ENCODE measurements at regions not wholly inside any gene's neighbourhood (a gene's known extent, or its start where the extent isn't known, plus 50 kb on each side); places are given as distances from the start of the nearest gene placed in this dataset.
"Not testable (repeated sequence)": the region's sequence is repeated elsewhere in the genome, so short reads cannot be mapped to it uniquely, and the experiment has no call there.

- DNase-seq: peak; percentile 52
These were observed 99.9 kb downstream of the ANKRD18B start for GRCh38 chr9:33623658-33624586.

GRCh38 chr9:33628318-33628717 lies 104.3 kb downstream of the ANKRD18B start:
- DNase-seq: not testable (repeated sequence)

GRCh38 chr9:33628865-33629410 lies 104.9 kb downstream of the ANKRD18B start:
- DNase-seq: no peak

GRCh38 chr9:33633636-33634035 lies 109.6 kb downstream of the ANKRD18B start:
- no peak for DNase-seq

- no peak for DNase-seq
These were observed 113.8 kb downstream of the ANKRD18B start for GRCh38 chr9:33637881-33638280.

DNA sequence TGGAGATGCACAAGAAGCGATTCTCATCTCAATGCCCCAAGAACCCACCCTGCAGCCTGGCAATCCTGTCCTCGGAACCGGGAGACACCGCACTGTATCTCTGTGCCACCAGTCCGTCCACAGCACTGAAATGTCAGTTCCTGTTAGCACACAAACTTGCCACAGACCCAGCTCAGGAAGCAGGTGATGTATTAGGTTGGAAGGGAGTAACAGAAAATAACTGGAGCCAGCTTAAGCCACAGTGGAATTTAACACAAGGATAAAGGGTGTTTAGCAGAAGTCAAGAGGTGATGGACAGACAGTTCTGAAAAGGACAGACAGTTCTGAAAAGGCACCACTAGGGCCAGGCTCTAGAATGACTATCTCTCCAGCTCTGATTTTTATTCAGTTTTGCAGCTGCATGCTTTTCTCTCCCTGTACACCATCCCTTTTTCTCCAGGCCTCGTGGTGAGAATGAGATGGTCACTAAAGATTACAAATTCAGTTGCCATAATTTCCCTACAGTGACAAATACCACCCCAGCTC lies 114.4 kb downstream of the ANKRD18B start:
- DNase-seq: no peak

DNA sequence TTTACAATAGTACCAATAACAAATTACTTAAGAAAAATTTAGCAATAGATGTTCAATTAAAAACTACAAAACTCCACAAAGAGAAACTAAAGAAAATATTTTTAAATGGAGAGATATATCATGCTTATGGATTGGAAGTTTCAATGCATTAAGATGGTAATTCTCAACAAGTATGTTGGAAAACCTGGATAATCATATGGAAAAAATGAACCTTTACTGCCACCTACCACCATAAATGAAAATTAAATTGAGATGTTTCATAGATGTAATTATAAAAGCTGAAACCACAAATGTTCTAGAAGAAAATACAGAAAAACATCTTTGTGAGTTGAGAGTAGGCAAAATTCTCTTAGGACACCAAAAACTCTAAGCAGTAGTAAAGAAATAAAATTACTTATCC lies 121.7 kb downstream of the ANKRD18B start:
- DNase-seq: no peak

GRCh38 chr9:33649463-33649862 lies 125.4 kb downstream of the ANKRD18B start:
- DNase-seq: no peak

DNA sequence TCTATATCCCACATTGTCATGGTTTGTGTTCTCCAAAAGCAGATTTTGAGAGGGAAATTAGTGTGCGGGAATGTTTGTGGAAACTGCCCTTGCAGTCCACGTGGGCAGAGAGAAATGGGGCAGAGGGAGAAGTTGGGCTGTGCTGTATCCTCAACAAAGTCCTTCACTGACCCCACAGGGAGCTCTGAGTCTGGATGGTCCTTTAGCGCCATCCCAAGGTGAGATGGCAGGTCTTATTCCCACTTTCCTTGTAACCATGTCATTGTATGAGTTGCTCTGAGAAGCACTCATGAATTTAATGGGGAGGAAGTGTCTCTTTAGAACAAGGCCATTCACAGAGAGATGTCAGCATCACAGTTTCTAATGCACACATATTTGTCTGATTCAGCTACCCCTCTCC lies 127.1 kb downstream of the ANKRD18B start:
- DNase-seq: no peak

DNA sequence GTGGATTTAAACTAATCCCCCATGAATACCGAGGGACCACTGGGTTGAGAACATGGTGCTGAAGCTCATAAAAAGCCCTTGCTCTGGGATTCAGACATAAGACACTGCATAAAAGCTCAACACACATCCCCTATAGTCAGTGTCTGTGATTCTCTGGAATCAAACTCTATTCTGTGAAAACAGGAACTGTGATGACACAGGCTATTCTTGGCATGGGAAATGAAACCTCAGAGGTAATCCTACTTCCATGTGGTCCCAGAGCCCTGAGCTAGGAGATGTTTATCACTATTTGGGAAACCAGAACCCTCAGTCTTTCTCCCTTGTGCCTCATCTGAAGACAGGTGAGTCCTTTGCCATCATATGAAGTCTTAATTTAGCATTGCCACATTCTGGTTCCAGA lies 135.4 kb upstream of the PRSS3 start:
- DNase-seq: no peak

DNA sequence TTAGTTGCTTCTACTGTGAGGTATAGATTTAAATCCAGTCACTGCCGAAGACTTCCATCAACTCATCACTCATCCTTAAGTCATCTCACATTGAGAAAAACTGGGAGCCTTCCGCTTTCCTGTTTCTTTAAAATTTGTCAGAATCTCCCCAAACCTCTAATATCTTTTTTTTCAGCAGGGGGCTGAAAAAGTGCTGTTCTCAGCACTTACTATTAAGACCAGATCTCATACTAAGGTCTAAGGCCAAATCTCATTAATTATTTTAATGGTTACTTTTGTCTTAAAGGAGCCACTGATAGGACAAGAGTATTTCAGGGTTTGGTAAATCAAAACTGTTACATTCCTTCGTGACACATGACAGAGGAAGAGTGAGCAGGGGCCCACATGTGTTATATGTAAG lies 134.6 kb upstream of the PRSS3 start:
- DNase-seq: no peak

DNA sequence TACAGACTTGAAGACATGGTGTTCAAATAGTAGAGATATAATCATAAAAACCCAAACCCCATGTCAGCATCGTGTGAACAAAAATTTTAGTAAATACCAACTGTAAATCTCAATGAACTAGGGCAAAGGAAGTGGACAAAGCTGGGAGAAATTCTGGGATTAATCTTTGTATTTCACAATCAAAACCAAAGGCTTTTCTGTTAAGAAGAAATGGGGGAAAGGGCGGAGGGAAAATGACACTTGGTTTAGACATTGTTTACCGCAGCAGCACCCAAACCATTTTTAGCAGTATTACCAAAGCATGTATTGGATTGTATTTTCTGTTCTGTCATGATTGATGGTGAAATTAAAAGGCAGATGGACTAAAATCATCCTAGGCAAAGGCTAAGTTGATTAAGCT lies 134.2 kb upstream of the PRSS3 start:
- no peak for DNase-seq

DNA sequence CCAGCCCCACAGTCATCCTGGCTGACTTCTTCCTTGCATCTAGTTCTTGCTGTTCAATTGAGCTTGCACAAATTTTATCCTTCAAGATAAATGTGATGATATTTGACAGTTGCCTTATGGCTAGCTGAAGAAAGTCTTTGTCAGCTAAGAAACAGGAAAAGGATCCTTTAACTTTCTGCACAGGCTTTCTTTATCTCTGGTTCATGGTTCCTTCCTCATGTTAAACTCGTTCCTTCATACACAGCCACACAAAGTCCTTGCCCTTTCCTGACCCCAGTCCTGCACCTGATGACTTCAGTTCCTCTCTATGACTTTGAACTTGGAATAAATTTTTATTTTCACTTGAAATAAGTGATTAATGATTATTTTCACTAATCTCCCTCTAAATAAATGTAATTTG lies 132.5 kb upstream of the PRSS3 start:
- no peak for DNase-seq

GRCh38 chr9:33676194-33676745 lies 119.1 kb upstream of the PRSS3 start:
- not testable (repeated sequence) for DNase-seq

DNA sequence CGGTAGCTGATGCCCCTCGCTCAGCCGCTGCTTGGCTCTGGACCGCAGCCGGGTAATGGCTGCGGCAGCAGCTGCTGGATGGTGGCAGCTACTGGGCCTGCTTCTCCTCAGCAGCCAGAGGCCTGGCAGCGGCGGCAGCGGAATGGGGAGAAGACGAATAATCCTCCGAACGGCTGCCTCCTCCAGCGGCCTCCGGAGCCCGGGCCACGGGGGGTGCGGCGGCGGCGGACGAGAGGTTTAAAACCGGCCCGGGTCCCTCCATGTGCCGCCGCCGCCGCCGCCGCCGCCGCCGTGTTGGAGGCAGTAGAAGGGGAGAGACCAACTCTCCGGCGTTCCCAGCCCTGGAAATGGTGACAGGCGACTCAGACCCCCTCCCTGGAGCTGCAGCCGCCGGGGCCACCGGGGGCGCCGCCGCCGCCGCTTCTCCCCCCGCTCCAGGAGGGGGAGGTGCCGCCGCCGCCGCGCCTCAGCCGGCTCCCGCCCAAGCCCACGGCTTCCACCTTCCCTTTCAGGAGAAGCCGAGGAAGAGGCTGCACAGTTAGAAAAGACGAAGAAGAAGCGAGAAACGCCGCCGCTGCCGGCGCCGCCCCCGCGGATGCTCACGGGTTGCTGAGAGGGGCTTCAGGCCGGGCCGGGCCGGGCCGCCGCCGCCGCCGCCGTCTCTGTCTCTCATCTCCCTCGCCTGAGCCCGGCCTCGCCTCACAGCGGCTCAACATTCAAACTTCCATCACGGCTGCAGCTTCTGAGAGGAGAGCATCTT lies 118.4 kb upstream of the PRSS3 start:
- DNase-seq: no peak

GRCh38 chr9:33677506-33677809 lies 117.9 kb upstream of the PRSS3 start:
- DNase-seq: no peak

DNA sequence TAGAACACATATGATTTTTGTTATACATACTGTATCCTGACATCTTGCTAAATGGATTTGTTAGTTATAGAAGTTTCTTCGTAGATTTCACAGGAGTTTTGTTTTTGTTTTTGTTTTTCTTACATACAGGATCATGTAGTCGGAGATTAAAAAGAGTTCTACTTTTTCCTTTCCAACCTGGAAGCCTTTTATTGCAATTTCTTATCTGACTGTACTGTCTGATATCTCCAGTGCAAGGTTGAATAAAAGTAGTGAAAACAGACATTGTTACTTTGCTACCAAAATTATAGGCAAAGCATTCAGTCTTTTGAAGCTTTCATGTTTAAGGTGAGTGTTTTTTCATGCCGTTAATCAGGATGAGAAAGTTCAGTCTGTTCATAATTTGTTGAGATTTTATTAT lies 117.4 kb upstream of the PRSS3 start:
- DNase-seq: no peak

- no peak for DNase-seq
These were observed 112.8 kb upstream of the PRSS3 start for GRCh38 chr9:33682551-33682950.

- DNase-seq: no peak
These were observed 110.5 kb upstream of the PRSS3 start for GRCh38 chr9:33684831-33685230.

DNA sequence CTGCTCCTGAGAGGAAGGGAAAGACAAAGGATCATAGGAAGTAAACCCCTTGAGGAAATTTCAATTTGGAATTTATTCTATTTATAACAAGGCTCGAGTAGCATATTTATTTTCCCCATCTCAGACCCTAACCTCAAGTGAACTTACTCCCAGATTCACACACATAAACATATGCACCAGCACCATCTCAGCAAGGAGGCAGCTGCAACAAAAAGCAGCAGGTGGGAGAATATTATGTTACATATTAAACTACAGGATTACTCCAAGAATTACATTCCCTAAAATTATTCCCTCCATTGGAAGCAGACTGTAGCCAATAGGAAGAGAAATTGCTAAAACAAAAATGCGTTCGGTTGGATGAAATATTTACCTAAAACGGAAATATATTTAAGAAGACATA lies 108.4 kb upstream of the PRSS3 start:
- no peak for DNase-seq

DNA sequence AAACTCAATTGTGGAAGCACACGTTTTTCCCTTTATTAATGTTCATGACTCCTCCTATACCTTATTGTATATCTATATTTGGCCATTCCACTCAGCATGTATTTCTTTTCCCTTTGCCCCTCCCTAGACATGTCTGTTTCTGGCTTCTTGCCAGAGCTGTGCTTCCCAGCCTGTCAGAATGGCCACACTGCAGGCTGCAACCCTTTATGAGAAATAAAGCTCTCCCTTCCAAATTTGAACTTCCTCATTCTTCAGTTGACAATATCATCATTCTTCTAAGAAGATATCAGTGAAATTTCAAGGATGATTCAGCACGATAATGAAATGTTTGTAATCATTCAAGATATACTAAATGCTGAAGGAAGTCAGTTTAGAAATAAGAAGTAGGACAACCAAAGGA lies 107.6 kb upstream of the PRSS3 start:
- peak; percentile 26 for DNase-seq

GRCh38 chr9:33690143-33690933 lies 105.0 kb upstream of the PRSS3 start:
- no peak for DNase-seq

DNA sequence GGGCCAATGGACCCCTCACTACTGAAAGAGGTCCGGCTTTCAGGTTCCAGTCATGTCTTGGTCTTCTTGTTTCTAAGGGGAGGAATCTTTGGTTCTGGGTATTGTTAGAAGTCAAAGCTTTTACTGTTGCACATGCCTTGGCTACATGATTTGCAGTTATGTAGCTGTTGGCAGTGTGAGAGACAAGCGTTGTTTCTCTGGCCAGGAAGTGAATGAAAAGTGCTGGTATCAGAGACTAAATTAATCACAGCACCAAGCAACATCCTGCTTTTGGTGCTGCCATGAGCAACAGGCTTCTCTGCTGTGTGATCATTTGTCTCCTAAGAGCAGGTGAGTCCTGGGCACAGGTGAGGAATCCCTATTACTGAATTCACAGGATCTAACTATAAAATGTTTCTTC lies 100.1 kb upstream of the PRSS3 start:
- DNase-seq: no peak
